SK-N-SH (cell line): ENCODE measurements at regions not wholly inside any gene's neighbourhood (a gene's known extent, or its start where the extent isn't known, plus 50 kb on each side); places are given as distances from the start of the nearest gene placed in this dataset.

Experiments used
- CTCF ChIA-PET: fragments of 300-600, 350-600 bp; formaldehyde crosslinking; extraction: SDS; loops from one replicate; lab custom pipeline; 2021; lab: Yijun Ruan, JAX
- POLR2A ChIA-PET: fragments of 350-600 bp; sonication (Branson Sonifier 250); formaldehyde crosslinking; extraction: SDS; loops from one replicate; lab custom pipeline; 2020; ENCODE audit warnings: antibody characterized with exemption, inconsistent platforms; lab: Yijun Ruan, JAX
- DNase-seq: peaks from one replicate; pipeline ENCODE4 v3.0.0; 2012
- H2AFZ ChIP-seq: fragments of 200-600 bp; sonication (generic); 2 replicates; pipeline ENCODE4 v1.8.1; 2016; ENCODE audit warnings: antibody characterized with exemption, mild to moderate bottlenecking, low read depth
- H3F3A ChIP-seq: fragments of 200-600 bp; sonication (generic); replicated peaks from 2 replicates; pipeline ENCODE3; 2016; ENCODE audit warnings: antibody characterized with exemption, mild to moderate bottlenecking; ENCODE audit not compliant: insufficient read depth
- H3K27ac ChIP-seq, 2 experiments: fragments of 200-500 bp in 1 of 2; fragments of 200-600 bp in 1 of 2; sonication (Bioruptor generic) in 1 of 2; sonication (generic), shearing (Covaris generic) in 1 of 2; 2 replicates each; pipeline versions ENCODE4 v1.5.1 to v1.6.1; 2014 to 2016; ENCODE audit warnings: low read depth in 2 of 2, inconsistent platforms in 1 of 2, low read length in 1 of 2, mild to moderate bottlenecking in 1 of 2, mixed read lengths in 1 of 2
- H3K27me3 ChIP-seq: fragments of 200-600 bp; sonication (generic), shearing (Covaris generic); 2 replicates; pipeline ENCODE4 v1.6.1; 2016; ENCODE audit warnings: mixed run types; ENCODE audit not compliant: insufficient read depth
- H3K36me3 ChIP-seq, 2 experiments: fragments of 200-500 bp in 1 of 2; fragments of 200-600 bp in 1 of 2; sonication (Bioruptor generic) in 1 of 2; sonication (generic) in 1 of 2; replicated peaks in 1 of 2; 2 replicates each; pipeline versions ENCODE3 to v1.5.1; 2014 to 2016; ENCODE audit warnings: low read length in 1 of 2, mild to moderate bottlenecking in 1 of 2; ENCODE audit not compliant: insufficient read depth in 2 of 2, control insufficient read depth in 1 of 2
- H3K4me1 ChIP-seq, 2 experiments: fragments of 200-500 bp in 1 of 2; fragments of 200-600 bp in 1 of 2; sonication (Bioruptor generic) in 1 of 2; sonication (generic), shearing (Covaris generic) in 1 of 2; 2 replicates each; pipeline versions ENCODE4 v1.5.1 to v1.6.1; 2014 to 2016; ENCODE audit warnings: low read depth in 1 of 2, low read length in 1 of 2, mixed run types in 1 of 2; ENCODE audit not compliant: insufficient read depth in 2 of 2, control insufficient read depth in 1 of 2
- H3K4me2 ChIP-seq: fragments of 200-600 bp; sonication (generic), shearing (Covaris generic); 2 replicates; pipeline ENCODE4 v1.6.1; 2017; ENCODE audit warnings: mixed run types
- H3K4me3 ChIP-seq, 2 experiments: fragments of 200-500 bp in 1 of 2; fragments of 200-600 bp in 1 of 2; sonication (Bioruptor generic) in 1 of 2; sonication (generic), shearing (Covaris generic) in 1 of 2; 2 replicates each; pipeline versions ENCODE4 v1.5.1 to v1.8.1; 2014 to 2016; ENCODE audit warnings: low read depth in 2 of 2, inconsistent platforms in 1 of 2, low read length in 1 of 2, mild to moderate bottlenecking in 1 of 2, mixed read lengths in 1 of 2, moderate library complexity in 1 of 2
- H3K79me2 ChIP-seq: fragments of 200-600 bp; sonication (generic); 2 replicates; pipeline ENCODE4 v1.8.1; 2017; ENCODE audit warnings: mild to moderate bottlenecking; ENCODE audit not compliant: insufficient read depth
- H3K9ac ChIP-seq: fragments of 200-600 bp; sonication (generic); 2 replicates; pipeline ENCODE4 v1.6.1; 2017; ENCODE audit warnings: mixed run types
- H3K9me2 ChIP-seq: fragments of 200-600 bp; sonication (generic); 2 replicates; pipeline ENCODE4 v1.6.1; 2017; ENCODE audit warnings: mixed run types
- H3K9me3 ChIP-seq: fragments of 200-600 bp; sonication (generic); 2 replicates; pipeline ENCODE4 v1.6.1; 2017; ENCODE audit warnings: mixed run types, mild to moderate bottlenecking, moderate library complexity
- H4K20me1 ChIP-seq: fragments of 200-600 bp; sonication (generic); 2 replicates; pipeline ENCODE4 v1.6.1; 2017; ENCODE audit warnings: mild to moderate bottlenecking, mixed run types; ENCODE audit not compliant: insufficient read depth
- CHD2 ChIP-seq: fragments of 150-350 bp; IDR thresholded peaks from 2 replicates; pipeline ENCODE4 v1.6.1; 2018; ENCODE audit warnings: low read length; ENCODE audit not compliant: partially characterized antibody
- EP300 ChIP-seq, 2 experiments: IDR thresholded peaks; 2 replicates each; pipeline versions ENCODE4 v1.4.0 to v1.6.1; 2012; ENCODE audit warnings: borderline replicate concordance in 1 of 2, low read depth in 1 of 2, low read length in 1 of 2
- EZH2phosphoT487 ChIP-seq: fragments of 200-600 bp; sonication (generic); IDR thresholded peaks from 2 replicates; pipeline ENCODE4 v1.6.1; 2017; ENCODE audit warnings: low read depth, mixed run types, mild to moderate bottlenecking, antibody characterized with exemption, moderate library complexity, borderline replicate concordance
- FOXJ3 ChIP-seq: sonication (generic); formaldehyde crosslinking; IDR thresholded peaks from 2 replicates; pipeline ENCODE4 v1.5.1; 2020; ENCODE audit warnings: mild to moderate bottlenecking, missing genetic modification reagents
- FOXM1 ChIP-seq: IDR thresholded peaks from 2 replicates; pipeline ENCODE4 v1.4.0; 2012; ENCODE audit warnings: low read depth, mild to moderate bottlenecking
- GABPA ChIP-seq: IDR thresholded peaks from 2 replicates; pipeline ENCODE4 v1.4.0; 2012; ENCODE audit warnings: low read depth, mild to moderate bottlenecking
- GATA2 ChIP-seq: sonication (generic); formaldehyde crosslinking; IDR thresholded peaks from 2 replicates; pipeline ENCODE4 v1.5.0; 2020; ENCODE audit warnings: mild to moderate bottlenecking, missing genetic modification reagents
- IRF3 ChIP-seq: fragments of 150-350 bp; IDR thresholded peaks from 2 replicates; pipeline ENCODE4 v1.6.1; 2016; ENCODE audit warnings: mild to moderate bottlenecking, low read depth, low read length
- MEF2A ChIP-seq: IDR thresholded peaks from 2 replicates; pipeline ENCODE4 v1.4.0; 2012; ENCODE audit warnings: low read depth, borderline replicate concordance
- MXI1 ChIP-seq: IDR thresholded peaks from 2 replicates; pipeline ENCODE4 v1.6.1; 2012; ENCODE audit warnings: mild to moderate bottlenecking, low read depth, low read length, improper control_type of control experiment
- NFIC ChIP-seq: IDR thresholded peaks from 2 replicates; pipeline ENCODE4 v1.4.0; 2012; ENCODE audit warnings: borderline replicate concordance
- POLR2AphosphoS5 ChIP-seq: IDR thresholded peaks from 2 replicates; pipeline ENCODE4 v1.6.1; 2012; ENCODE audit warnings: low read depth, low read length
- RFX5 ChIP-seq: IDR thresholded peaks from 2 replicates; pipeline ENCODE4 v1.6.1; 2012; ENCODE audit warnings: mild to moderate bottlenecking, improper control_type of control experiment, low read length
- SMC3 ChIP-seq: IDR thresholded peaks from 2 replicates; pipeline ENCODE4 v1.6.1; 2012; ENCODE audit warnings: low read depth, low read length, improper control_type of control experiment
- TAF1 ChIP-seq: IDR thresholded peaks from 2 replicates; pipeline ENCODE4 v1.6.1; 2012; ENCODE audit warnings: low read depth, mild to moderate bottlenecking, low read length, moderate library complexity, borderline replicate concordance
- TCF12 ChIP-seq: IDR thresholded peaks from 2 replicates; pipeline ENCODE4 v1.4.0; 2012
- TEAD4 ChIP-seq: IDR thresholded peaks from 2 replicates; pipeline ENCODE4 v1.4.0; 2012; ENCODE audit warnings: mild to moderate bottlenecking, borderline replicate concordance; ENCODE audit not compliant: insufficient read depth
- USF1 ChIP-seq: IDR thresholded peaks from 2 replicates; pipeline ENCODE4 v1.4.0; 2012; ENCODE audit warnings: low read depth, borderline replicate concordance
- YY1 ChIP-seq: IDR thresholded peaks from 2 replicates; pipeline ENCODE4 v1.4.0; 2012; ENCODE audit warnings: low read depth, mild to moderate bottlenecking
- WGBS: methylation state at CpG from one replicate; pipeline ENCODE4 v1.1.6; 2017; ENCODE audit warnings: low lambda C conversion rate; 5-methylcytosine and 5-hydroxymethylcytosine counted together
- small RNA-seq, 7 experiments: library from RNA; depleted of rRNA; stranded (forward); fragments of <200 nt; gene quantifications; one replicate each; pipeline ENCODE3, GENCODE V24; 2012

GRCh38 chr3:41148901-41149300, 50.4 kb upstream of the CTNNB1 start:
- ChIA-PET POLR2A (no interaction called here), CTCF (no interaction called here)
- Histone ChIP-seq H3K9ac (no peak overlapping the region), H3K79me2 (no peaks in the 10 kb centered on the region), H3K4me2 (no peak overlapping the region), H2AFZ (no peak overlapping the region), H3F3A (no peaks in the 10 kb centered on the region), H3K4me1 (no peaks in the 10 kb centered on the region), H3K9me3 (no peaks in the 10 kb centered on the region), H3K36me3 (no peaks in the 10 kb centered on the region), H3K9me2 (no peaks in the 10 kb centered on the region), H3K27ac (no peak overlapping the region), H3K4me3 (no peak overlapping the region)
- 20% methylated on average over 4 of the region's 4 CpGs for WGBS
- DNase-seq, result no peak
- TF ChIP-seq MEF2A, result no peak
- TF ChIP-seq TCF12, result no peak
- TF ChIP-seq GABPA, result no peak
- no peak for TF ChIP-seq EP300 (IDR thresholded peaks at IDR 0.05; ENCODE audit: borderline replicate concordance in 1 of 2, low read depth in 1 of 2, low read length in 1 of 2)
- TF ChIP-seq TAF1, result no peak
- TF ChIP-seq YY1, result no peak
- TF ChIP-seq TEAD4, result no peak
- no peak for TF ChIP-seq POLR2AphosphoS5
- TF ChIP-seq FOXM1, result no peak
- TF ChIP-seq MXI1, result no peak
- no peak for TF ChIP-seq RFX5
- no peak for TF ChIP-seq NFIC
- TF ChIP-seq GATA2 (CRISPR knock-in tag), result no peak
- TF ChIP-seq SMC3, result no peak
- TF ChIP-seq USF1, result no peak
- TF ChIP-seq FOXJ3 (CRISPR knock-in tag), result no peak
- no peak for TF ChIP-seq EZH2phosphoT487
- TF ChIP-seq IRF3, result no peak
- no peak for TF ChIP-seq CHD2
- TF ChIP-seq, all 33 proteins: peak for 0
- Histone ChIP-seq H4K20me1 (no peaks in the 10 kb centered on the region), H3K27me3 (no peaks in the 10 kb centered on the region)

Small RNA genes in the stretch of these regions (small RNA-seq; reads per million reads assigned to genes)
- gene AC099560.2, result 0 reads per million in 7 experiments
- gene HMGN2P24, result 0 reads per million in 7 experiments
